ENCODE measurements at regions not wholly inside any gene's neighbourhood (a gene's known extent, or its start where the extent isn't known, plus 50 kb on each side); places are given as distances from the start of the nearest gene placed in this dataset.

DNA sequence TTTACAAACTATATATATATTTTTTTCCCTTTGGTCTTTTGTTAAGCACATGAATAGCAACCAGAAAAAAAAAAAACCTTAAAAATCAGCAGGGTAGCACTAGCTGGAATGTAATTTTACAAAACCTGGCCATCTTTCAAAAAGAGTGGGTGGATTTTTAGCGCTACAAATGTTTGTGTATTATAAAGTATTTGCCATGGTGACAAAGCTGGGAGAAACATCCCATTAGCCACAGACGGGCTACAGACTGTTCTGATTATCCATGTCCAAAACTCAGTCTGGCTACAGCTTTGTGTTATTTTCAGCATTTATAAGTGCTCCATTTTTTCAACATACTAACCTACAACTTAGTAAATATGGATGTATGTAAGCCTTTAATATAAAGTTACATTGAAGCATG lies 249.5 kb upstream of the TANK start:
- DNase-seq (ENCODE audit: extremely low read depth in 1 of 2, low read depth in 1 of 2), result no peak

DNA sequence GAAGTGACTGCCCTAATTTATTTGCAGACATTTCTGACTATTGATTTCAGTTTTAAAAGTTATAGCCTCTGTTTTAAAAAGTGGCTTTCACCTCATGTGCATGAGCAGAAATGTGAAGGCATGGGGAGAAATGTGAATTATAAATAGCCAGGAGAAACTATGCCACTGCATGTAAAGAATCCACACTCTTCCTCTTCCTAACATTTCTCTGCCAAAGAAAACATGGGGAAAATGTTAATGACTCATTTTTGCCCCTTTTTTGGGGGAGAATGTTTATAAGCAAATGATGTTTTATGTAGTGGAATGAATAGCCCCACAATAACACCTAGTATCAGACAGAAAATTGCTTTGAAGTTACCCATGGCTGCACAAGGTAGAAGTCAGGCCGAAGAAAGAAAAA lies 249.0 kb upstream of the TANK start:
- DNase-seq (ENCODE audit: extremely low read depth in 1 of 2, low read depth in 1 of 2), result no peak

DNA sequence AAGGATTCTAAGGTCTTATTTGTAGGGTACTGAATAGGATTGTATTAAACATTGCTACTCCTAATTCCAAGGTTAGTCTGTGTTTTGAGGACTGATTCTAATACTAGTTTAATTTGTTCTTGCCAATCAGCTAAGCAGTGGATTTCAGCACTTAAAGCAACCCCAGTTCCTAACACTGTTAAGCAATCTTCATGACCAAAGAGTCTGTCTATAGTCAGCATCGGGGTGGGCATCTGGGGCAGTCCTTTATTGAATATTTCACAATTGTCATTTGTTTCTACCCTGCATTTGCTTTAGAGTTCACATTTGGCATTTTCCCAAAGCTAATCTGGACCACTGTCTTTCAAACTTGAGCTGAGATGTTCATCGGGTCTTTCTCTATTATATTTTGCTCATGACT lies 248.0 kb upstream of the TANK start:
- no peak for DNase-seq (ENCODE audit: extremely low read depth in 1 of 2, low read depth in 1 of 2)

DNA sequence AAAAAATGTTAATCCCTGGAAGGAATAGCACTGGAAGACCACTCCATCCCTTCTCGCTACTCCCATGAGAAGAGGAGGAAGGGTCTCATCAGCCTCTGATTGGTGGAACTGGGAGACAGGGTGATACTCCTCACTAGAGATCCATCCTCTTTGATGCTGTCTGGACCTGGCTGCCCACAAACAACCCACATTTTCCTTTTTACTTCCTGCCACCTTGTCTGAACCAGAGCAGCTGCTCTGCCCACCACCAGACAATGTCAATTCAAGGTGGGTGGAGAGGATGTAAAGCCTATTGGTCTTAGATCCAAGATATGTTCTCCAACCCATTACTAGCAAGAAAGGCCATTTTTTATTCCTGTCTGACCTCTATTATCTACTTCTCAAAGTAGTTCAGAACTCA lies 246.9 kb upstream of the TANK start:
- no peak for DNase-seq (ENCODE audit: extremely low read depth in 1 of 2, low read depth in 1 of 2)

DNA sequence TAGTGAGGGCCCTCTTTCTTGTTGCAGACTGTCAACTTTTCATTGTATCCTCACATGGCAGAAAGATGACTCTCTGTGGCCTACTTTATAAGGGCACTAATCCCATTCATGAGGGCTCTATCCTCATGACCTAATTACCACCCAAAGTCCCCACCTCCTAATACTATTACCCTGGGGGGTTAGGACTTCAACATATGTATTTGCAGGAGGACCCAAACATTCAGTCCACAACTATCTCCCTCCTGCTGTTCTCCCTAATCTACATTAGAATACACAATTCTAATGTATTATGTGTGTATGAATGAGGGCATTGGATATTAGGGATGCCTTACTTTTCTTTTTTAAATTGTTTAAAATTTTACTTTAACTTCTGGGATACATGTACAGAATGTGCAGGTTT lies 246.0 kb upstream of the TANK start:
- no peak for DNase-seq (ENCODE audit: extremely low read depth in 1 of 2, low read depth in 1 of 2)

DNA sequence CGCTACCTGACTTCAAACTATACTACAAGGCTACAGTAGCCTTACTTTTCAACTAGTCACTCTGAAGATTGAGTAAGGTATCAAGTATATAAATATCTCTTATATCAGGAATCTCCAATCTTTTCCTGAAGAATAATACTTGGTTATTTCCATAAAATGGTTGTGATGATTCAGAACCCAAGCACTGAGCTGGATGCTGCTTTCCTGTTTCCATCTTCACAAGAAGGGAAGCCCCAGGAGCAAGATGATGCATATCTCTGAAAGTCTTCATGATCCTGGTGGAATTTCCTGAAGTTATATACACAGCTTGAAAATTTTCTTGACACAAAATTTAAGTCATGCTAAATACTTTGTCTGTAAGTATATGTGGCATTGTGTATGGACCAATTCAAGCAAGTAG lies 243.9 kb upstream of the TANK start:
- no peak for DNase-seq (ENCODE audit: extremely low read depth in 1 of 2, low read depth in 1 of 2)

DNA sequence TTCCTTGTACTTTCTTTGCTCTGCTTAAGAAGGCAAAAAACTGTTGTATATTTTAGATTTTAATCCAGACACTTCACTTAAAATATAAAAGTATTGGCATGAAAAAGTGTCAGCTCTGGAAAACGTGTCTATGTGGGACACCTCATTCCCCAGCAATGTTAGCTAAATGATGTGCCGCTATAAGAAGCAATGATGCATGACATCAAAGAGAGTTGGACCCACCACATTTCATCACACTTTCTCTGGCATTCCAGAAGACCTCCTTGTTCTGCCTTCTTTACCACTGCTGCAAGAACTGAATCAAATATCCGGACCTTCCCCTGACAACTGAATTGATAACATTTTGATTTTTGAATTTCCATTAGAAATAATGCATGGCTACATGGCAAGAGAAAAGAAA lies 242.4 kb upstream of the TANK start:
- no peak for DNase-seq (ENCODE audit: extremely low read depth in 1 of 2, low read depth in 1 of 2)

DNA sequence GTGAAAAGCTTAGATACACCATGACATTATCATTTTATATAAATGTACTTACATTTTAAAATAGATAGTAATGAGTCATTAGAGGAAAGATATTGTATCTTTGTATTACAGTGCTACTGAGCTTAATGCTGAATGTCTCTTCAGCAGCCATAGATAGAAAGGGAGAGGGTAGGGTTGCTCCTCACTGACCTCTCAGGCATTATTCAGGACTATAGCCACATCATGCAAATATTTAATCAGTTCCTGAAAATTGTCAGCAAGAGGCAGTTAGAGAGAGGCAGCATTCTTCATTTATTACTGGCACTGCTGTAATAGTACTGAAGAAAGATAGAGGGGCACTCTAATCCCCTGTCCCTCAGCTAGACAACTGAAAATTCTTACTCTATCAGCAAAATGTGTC lies 242.0 kb upstream of the TANK start:
- no peak for DNase-seq (ENCODE audit: extremely low read depth in 1 of 2, low read depth in 1 of 2)

DNA sequence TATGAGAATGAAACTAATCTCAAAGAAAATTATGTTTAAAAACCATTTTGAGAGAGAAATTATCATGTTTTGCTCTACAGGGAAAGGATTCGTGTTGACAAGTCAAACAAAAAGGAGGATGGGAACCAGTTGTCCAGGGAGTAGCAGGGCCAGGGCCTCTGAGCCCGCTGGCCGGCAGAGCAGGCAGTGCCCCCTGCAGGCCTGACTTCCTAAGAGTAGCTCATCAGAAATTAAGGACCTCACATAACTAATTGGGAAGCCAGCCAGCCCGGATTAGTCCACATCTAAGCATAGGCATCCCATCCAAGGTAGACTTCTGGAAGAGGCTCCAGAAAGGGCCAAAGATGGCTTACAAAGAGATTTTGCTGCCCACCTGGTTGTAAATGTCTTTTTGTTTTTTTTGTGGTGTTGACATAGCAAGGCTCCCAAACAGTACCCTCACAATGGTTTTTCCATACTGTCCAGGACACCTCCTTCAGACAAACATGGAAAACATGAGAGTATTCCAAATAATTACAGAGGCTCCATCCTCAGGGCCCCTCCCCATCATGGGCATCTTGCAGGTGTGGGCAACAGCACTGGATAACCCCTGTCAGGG lies 241.2 kb upstream of the TANK start:
- peak in 1 of 2 donors; percentile 11 for DNase-seq (ENCODE audit: extremely low read depth in 1 of 2, low read depth in 1 of 2)

DNA sequence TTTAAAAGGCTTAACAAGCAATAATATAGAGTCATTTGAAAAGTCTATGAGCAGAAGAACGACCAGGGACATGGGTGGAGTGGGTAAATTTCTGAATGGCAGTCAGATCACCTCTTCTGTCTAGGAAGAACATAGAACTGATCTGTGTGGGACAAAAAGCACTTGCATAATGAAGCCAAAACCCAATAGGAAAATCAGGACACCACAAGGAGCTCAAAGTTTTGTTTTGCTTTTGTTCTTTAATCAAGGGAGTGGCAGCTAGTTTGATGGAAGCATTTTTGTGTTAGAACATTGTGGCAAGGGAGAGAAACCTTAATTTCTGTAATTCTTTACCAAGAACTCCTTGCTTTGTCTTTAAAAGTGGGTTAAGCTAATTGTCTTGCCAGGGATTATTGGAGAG lies 240.2 kb upstream of the TANK start:
- no peak for DNase-seq (ENCODE audit: extremely low read depth in 1 of 2, low read depth in 1 of 2)

DNA sequence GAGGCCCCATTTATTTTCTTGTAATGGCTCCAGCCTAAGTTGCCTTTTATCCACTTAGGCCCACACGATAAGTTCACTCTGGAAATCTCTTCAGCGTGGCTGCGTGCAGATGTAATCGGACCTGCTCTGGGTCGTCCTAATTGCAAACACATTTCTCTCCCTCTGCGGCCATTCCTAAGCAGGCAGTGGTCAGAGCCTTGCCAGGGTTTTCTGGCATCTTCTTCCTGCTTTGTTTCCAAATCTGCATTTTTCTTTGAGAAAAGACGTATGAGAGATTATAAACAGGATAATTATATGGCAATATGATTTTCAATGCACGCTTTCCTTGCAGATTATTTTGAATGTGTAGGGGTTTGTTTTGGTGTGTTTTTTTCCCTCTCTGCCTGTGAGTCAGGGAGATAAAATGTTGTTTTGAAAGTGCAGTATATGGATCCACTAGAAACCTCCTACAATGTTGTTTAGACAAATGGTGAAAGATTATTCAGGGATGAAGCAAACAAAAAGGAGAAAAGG lies 239.4 kb upstream of the TANK start:
- DNase-seq (ENCODE audit: extremely low read depth in 1 of 2, low read depth in 1 of 2), result no peak

DNA sequence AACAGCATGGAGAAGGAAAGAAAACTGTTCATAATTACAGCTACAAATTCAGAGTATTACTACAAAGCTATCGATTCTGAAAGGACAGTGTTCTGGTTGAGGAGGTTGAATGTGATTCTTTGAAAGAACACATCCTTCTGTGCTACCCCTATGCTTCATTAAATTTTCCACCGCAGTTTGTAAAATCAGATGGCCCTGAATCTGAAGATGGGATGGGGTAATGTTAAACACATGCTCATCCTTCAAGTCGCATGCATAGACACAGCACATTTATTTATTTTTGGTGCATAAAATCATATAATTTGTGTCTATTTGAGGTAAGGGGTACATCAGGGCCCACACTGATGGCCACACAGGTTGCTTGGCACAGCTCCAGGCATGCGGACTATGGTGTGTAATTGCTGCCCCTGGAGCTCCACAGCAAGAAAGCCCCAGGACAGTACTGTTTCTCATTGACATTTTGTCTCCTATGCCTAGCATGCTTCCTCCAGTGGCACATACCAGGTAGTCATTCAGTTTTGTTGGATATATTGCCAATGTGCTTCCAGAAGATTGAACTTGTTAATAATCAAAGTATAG lies 238.8 kb upstream of the TANK start:
- no peak for DNase-seq (ENCODE audit: extremely low read depth in 1 of 2, low read depth in 1 of 2)

DNA sequence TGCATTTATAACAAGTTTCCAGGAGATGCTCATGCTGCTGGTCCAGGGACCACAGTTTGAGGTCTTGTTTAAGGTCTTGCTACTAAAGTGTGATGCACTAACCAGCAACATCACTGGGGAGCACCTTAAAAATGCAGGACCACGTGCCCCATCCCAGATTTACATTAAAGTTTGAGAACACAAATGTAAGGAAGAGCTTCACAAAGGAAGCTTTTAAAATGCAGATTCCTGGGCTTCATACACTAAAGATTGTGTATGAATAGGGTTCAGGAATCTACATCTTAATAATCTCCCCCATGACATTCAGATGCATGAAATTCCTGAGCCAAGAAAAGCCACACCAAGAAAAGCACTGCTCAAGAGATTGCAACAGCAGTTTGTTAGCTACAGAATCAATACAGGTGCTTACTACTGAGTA lies 235.3 kb upstream of the TANK start:
- DNase-seq (ENCODE audit: extremely low read depth in 1 of 2, low read depth in 1 of 2), result no peak

DNA sequence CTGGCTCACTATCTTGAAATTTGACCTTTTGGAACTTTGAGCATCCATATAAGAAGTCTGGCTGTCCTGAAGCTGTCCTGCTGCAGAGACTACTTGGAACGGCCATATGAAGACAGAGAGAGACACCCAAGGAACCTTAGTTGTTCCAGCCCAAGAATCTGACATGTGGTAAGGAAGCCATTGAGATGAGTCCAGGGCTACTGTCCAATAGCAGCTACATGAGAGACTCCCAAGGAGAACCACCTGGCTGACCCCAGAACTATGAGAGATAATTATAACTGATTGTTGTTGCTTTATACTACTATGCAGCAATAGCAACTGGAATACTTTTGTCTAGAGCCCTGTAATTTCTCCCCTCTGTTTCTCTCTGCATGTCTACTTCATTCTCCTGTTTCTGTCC lies 234.3 kb upstream of the TANK start:
- no peak for DNase-seq (ENCODE audit: extremely low read depth in 1 of 2, low read depth in 1 of 2)

DNA sequence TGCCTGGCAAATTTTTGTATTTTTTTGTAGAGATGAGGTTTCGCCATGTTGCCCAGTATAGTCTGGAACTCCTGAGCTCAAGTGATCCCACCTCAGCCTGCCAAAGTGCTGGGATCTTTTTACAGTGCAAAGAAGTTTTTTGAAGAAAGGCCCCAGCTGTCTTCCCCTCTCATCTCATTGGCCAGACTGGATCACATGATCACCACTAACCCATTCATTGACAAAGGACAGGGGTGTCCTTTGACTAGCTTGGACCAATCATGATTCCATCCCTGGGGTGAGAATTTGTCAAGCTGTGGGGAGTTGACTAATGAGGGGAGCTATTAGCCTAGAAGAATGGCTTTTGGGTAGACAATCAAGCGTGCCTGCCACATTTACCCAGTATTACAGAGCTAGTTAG lies 232.9 kb upstream of the TANK start:
- no peak for DNase-seq (ENCODE audit: extremely low read depth in 1 of 2, low read depth in 1 of 2)

DNA sequence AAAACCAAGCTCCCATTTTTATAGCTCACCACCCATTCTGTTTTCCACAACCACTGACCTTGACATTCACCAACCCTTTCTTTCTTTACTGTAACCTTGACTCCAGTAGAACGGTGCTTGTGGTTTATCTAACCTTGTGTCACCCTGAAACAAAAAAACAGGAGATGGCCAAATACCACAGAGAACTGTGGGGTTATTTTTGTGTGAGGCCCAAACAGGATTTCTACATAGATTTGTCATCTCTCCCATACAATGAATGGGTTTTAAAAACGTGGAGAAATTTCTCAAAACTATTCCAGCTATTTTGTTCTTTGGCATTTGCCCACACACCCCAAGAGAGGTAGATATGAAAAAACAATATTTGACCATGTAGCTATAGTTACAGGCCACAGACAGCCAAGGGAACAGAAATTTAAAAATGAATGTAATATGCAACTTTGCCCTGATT lies 231.3 kb upstream of the TANK start:
- DNase-seq (ENCODE audit: extremely low read depth in 1 of 2, low read depth in 1 of 2), result no peak

DNA sequence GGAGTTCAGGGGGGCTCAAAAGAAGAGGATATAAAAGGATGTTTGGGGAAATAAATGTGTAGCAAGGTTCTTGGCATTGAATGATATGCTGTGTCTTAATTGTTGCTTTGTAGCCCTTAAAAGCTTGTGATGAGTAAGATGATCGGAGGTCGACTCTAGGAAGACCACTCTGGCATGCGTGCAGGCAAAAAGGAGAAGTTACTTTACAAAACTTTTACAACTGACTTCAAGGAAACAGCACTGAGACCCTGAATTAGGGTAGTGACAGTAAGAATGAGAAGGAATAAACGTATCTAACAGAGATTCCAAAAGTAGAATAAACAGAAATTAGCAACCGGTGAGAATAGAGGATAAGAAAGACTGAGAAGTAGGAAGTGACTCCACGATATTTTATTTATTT lies 228.7 kb upstream of the TANK start:
- no peak for DNase-seq (ENCODE audit: extremely low read depth in 1 of 2, low read depth in 1 of 2)

DNA sequence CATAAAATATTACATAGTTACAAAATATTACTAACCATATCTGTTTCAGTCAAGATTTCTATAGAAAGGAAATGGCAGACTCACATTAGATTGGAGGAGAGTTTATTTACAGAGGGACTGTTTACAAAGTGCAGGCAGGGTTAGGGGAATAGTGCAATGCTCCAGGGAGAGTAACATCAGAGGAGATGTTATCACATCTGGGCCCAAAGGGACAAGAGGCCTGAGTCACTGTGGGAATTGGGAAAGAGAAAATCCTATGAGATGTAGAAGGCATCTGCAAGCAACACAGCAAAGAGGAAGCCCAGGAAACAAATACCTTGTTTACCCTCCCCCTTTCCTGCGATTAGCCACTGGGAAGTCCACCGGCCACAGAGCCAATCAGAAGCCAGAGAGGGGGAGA lies 227.3 kb upstream of the TANK start:
- DNase-seq (ENCODE audit: extremely low read depth in 1 of 2, low read depth in 1 of 2), result no peak

DNA sequence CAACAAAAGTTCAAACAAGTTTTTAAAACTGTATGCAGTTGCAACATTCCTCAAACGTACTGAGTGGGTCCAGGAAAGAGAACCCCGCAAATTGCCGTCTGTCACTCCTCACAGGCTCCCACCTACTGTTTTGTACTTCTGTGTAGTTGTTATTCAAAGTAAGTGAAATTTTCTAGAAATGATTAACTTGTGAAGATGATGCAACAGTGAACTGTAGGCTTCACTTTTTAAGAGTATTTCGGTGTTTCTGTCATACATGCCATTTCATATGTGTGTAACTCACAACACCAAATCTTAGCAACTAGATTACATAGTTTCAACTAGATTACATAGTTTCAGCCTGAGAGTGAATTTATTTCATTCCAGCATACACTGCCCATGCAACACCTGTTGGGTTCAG lies 226.0 kb upstream of the TANK start:
- no peak for DNase-seq (ENCODE audit: extremely low read depth in 1 of 2, low read depth in 1 of 2)

DNA sequence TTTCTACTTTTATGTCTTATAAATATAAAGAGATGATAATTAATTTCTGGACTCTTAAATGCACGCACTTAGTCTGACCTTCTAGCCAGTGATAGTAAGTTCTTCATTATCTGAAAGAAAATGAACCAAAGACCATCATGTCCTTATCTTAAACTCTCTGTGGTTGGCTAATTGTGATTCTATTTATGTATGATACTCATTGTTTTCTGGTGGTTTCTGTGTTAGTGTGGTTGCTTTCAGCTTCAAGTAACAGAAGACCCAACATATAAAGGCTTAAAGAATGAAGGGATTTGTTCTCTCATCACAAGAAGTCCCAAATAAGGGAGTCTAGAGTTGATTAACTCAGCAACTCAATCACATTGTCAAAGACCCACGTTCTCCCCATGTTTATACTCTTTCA lies 225.2 kb upstream of the TANK start:
- no peak for DNase-seq (ENCODE audit: extremely low read depth in 1 of 2, low read depth in 1 of 2)

DNA sequence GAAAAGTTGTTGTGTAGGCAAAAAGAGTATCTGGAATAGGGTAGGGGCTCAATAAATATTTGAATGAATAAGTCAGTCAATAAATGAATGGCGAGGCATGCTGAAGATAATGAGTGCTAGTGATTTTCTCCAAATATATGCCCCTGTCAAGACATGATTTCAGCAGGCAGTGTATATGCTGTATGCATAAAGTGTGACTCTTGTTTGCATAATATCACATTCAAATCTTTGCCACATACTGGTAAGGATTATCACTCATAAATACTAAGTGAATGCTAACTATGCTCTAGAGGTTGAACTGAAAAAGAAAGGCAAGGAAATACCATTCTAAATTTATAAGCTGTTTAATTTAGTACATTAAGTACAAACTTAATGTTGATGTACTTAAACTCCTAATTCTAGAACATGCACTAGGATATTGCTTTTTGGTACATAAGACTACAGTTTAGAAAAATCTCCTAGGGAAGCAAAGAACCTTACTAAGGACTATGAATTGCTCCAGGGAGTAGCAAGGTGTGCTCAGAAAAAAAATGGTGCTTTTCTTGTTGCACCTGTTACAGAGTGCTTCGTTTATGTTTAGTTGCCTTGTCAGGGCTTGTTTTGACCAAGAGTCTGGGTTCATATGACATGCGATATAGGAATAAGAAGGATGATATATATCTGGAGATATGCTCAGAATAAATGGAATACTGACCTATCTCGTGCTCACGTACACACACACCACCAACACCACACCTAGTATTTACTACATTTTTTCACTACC lies 224.0 kb upstream of the TANK start:
- no peak for DNase-seq (ENCODE audit: extremely low read depth in 1 of 2, low read depth in 1 of 2)

DNA sequence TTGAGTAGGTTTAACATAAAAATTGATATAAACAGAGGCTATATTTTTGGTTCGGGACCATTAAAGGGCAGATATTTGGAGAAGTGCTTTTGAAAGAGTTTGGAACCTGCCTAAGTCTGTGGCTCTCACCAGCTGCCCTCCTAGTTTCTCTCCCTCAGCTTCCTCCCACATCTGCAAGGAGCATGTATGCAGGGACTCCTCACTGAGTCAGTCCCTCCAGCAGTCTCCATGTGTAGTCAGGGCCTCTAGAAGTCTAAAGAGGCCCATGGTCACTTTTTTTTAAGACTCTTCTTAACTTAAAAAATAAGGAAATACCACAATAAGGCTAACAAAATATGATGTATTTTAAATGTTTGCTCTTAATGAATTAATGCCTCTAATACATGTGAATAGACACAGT lies 220.0 kb upstream of the TANK start:
- no peak for DNase-seq (ENCODE audit: extremely low read depth in 1 of 2, low read depth in 1 of 2)
